HG02759 (cell line): ENCODE measurements at regions not wholly inside any gene's neighbourhood (a gene's known extent, or its start where the extent isn't known, plus 50 kb on each side); places are given as distances from the start of the nearest gene placed in this dataset.
"Not testable (repeated sequence)": the region's sequence is repeated elsewhere in the genome, so short reads cannot be mapped to it uniquely, and the experiment has no call there.

Experiments used
- ATAC-seq: cut with Tn5 transposase; IDR thresholded peaks from one replicate; pipeline ENCODE4 v1.9.1; 2021; ENCODE audit warnings: mild to moderate bottlenecking, moderate library complexity; ENCODE audit not compliant: unreplicated experiment

DNA sequence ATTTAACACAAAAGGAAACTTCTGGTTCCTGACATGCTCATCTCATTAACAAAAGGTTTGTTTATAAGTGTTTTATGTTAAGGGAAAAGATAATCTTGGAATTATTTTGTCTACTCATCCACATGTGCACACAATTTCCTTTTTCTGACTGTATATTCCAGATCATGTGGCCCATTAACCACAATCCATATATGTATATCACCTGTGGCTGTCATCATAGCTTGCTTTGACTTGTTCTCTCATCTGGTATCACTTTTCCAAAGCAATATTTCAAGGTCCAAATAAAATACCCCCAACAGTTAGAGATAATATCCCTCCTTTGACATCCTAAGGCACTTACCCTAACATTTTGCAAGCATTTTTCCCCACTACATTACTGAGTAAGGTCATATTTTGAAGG lies 856.1 kb downstream of the CDH11 start:
- ATAC-seq, result no peak

GRCh38 chr16:64260631-64261401 lies 861.0 kb downstream of the CDH11 start:
- ATAC-seq, result not testable (repeated sequence)

- no peak for ATAC-seq
Observed at GRCh38 chr16:64254443-64255367, 867.2 kb downstream of the CDH11 start.

DNA sequence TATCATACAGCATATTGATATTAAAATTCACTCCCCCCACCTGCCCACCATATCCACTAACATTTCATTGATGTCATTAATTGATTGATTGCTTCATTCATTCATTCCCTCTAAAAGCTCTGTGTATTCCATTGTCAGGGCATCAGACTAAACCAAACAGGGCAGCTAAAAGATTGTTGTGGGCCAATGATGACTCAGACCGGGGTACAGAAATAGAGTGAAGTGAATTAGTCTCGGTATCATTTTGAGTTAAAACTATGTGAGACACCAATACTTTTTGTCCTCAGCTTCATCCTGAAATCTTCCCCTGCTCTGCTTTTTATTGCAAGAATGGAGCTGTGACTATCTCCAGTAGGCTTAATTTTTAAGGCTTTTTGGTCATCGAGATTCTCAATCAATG lies 868.3 kb downstream of the CDH11 start:
- no peak for ATAC-seq

- ATAC-seq, result no peak
Observed at GRCh38 chr16:64253096-64253495, 868.8 kb downstream of the CDH11 start.

DNA sequence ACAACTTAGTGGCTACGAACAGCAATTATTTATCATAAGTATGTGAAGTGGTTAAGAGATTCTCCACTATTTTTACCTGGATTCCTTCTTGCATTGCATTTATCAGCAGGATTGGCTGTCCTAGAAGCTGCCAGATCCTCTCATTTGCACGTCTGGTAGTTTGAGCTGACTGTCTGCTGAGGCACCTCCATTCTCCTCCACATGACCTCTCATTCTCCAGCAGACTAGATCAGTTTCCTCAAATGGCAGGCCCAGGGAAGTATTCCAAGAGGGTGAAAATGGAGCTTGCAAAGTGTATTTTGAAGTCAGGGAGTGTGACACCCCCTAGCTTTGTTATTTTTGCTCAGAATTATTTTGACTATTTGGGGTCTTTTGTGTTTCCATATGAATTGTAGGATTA lies 870.1 kb downstream of the CDH11 start:
- no peak for ATAC-seq

DNA sequence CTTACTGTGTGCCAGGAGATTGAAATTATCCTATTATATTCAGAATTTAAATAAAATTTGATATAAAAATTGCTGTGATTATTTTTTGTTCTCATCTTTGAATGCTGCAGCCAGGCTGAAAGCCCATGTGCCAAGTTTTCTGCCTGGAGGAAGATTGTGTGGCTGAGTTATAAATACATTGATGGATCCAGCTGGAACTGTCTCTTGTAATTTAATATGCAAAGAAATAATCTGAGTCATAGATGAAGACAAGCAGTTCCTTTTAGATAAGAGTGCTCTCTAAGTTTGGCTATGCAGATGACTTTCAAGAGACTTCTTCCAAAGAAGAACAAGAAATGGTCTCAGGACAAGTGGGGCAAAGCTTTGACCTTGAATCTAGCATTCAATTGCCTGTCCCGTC lies 871.0 kb downstream of the CDH11 start:
- ATAC-seq, result no peak

DNA sequence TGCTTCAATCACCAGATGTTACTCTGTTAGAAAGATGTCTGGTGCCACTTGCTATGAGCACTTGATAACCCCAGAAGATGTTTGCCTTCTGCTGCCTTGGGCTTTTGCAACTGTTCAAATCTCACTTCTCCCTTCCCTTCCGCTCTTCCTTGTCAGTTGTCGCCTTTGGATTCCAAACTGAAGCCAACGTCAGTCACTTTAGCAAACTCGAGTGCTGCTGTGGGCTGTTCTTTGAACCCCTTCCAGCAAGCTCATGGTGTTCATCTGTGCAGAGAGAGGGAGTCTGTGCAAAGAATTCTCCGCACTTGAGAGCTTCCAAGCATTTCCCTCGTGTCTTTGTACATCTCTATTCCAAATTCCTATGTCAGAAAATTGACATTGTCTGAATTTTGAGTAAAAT lies 879.4 kb downstream of the CDH11 start:
- ATAC-seq, result no peak

- no peak for ATAC-seq
Observed at GRCh38 chr16:64240586-64240985, 881.3 kb downstream of the CDH11 start.

- no peak for ATAC-seq
Observed at GRCh38 chr16:64238571-64238970, 883.3 kb downstream of the CDH11 start.

DNA sequence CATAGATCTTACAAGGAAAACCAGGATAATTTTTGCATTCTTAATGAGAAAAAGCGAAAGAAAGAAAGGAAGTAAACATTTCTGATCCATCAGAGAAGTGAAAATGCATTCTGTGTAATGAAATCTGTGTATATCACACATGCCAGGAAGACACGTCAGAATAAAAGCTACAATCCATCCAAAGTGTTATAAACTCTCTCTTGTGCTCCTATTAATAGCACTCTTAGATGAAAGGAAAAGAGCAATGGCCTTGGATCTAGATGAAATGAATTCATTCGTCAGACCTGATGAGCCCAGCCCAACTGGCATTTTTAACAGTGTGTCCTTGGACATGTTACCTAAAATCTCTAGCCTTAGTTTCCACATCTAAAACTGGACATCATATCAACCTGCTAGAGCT lies 885.5 kb downstream of the CDH11 start:
- ATAC-seq, result no peak

DNA sequence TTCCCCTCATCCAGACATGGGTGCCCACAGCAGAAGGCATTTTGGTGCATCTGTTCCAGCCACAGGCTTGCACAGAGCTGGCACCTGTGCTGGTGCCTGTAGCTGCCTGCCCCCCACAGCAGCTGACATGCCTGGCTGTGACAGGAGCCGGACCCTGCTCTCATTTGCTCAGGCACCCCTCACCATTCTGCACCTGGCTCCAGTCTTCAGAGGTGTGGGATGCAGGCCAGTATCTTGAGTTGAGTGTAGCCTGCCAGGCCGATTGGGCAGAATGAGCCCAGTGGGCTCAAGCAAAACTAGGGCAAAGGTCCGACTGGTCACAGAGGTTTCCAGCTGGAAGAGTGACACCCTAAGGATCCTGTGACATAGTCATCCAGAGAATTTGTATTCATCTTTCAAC lies 887.7 kb downstream of the CDH11 start:
- no peak for ATAC-seq

- no peak for ATAC-seq
Observed at GRCh38 chr16:64225696-64226095, 896.2 kb downstream of the CDH11 start.

DNA sequence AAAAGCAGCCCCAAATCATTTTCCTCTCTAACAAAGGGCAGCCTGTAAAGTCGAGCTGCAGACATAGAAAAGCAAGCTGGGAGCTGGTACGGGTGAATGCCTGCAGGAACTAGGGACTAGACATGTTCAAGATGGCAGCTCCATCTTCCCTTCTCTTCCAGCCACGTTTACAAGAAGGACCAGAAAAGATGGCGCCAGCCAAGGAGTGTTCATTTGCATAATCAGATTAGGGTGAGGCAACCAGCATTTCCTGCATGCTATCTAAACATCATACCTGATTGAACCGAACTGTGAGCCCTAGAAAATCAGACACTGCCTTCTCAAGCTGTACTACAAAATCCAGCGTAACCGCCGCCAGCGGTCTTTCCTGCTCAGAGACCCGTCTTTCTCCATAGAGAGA lies 896.8 kb downstream of the CDH11 start:
- ATAC-seq, result no peak

DNA sequence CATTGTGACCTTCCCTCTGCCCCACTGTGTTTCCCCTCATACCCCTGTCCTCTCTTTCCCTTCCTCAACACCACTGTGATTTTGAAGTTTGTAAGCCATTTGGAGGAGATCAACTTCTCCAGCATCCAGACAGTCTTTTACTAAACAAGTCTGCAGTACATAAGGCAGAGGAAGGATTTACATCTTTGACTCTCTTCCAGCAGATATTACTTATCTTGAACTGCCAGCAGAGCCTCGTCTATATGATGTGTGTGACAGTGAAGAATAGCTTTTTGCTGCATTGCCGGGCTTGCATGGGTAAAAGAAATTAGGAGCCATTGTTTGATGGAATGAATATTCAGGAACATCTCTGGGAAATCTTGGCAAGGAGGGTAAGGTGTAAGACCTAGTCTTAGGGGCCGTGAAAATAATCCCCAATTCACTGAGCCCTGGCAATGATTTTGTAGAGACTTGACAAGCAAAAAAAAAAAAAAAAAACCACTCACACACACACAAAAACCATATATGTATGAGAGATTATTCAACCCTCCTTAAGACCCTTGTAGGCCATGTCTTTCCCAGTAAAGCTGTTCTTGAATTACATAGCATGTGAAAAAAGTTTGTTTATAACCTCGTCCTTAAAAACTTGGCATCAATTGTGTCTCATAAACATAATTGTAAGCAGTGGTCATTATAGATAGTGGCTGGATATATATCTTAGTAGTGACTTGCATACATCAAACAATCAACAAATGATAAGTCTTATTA lies 903.9 kb downstream of the CDH11 start:
- ATAC-seq, result no peak

- no peak for ATAC-seq
Observed at GRCh38 chr16:64215730-64216129, 906.1 kb downstream of the CDH11 start.

GRCh38 chr16:64211331-64211730 lies 910.5 kb downstream of the CDH11 start:
- ATAC-seq, result no peak

- no peak for ATAC-seq
Observed at GRCh38 chr16:64206862-64207261, 915.0 kb downstream of the CDH11 start.

- ATAC-seq, result no peak
Observed at GRCh38 chr16:64203126-64203525, 918.7 kb downstream of the CDH11 start.

- no peak for ATAC-seq
Observed at GRCh38 chr16:64202571-64202970, 919.3 kb downstream of the CDH11 start.

- no peak for ATAC-seq
Observed at GRCh38 chr16:64196444-64196843, 925.4 kb downstream of the CDH11 start.
